WTC11 (cell line): ENCODE measurements at regions not wholly inside any gene's neighbourhood (a gene's known extent, or its start where the extent isn't known, plus 50 kb on each side); places are given as distances from the start of the nearest gene placed in this dataset.
"Not testable (repeated sequence)": the region's sequence is repeated elsewhere in the genome, so short reads cannot be mapped to it uniquely, and the experiment has no call there.

Experiments used
- ATAC-seq: fragments of 200-7000 bp; cut with Tn5 transposase; 2 replicates; pipeline ENCODE4 v1.10.0; 2021; ENCODE audit warnings: mild to moderate bottlenecking, moderate library complexity
- CTCF ChIA-PET: fragments of 300-600 bp; sonication (Branson Sonifier 250); formaldehyde crosslinking; loops from one replicate; lab custom pipeline; 2021; ENCODE audit warnings: antibody characterized with exemption; lab: Charles Lee
- POLR2A ChIA-PET: fragments of 350-600 bp; sonication (Branson Sonifier 250); formaldehyde crosslinking; loops from one replicate; lab custom pipeline; 2021; ENCODE audit warnings: antibody characterized with exemption; lab: Charles Lee
- DNase-seq: peaks from one replicate; pipeline ENCODE4 v3.0.0; 2021; ENCODE audit warnings: low spot score
- H3K27ac Mint-ChIP-seq: 2 replicates; pipeline ENCODE4 v1.8.0; 2021; ENCODE audit warnings: mixed read lengths
- H3K27me3 Mint-ChIP-seq: 2 replicates; pipeline ENCODE4 v1.8.0; 2021; ENCODE audit warnings: low read depth, mild to moderate bottlenecking, moderate library complexity, mixed read lengths
- H3K36me3 Mint-ChIP-seq: 2 replicates; pipeline ENCODE4 v1.8.0; 2021; ENCODE audit warnings: mixed read lengths
- H3K4me1 Mint-ChIP-seq: 2 replicates; pipeline ENCODE4 v1.8.0; 2022; ENCODE audit warnings: mixed read lengths
- H3K4me3 Mint-ChIP-seq: 2 replicates; pipeline ENCODE4 v1.8.0; 2021; ENCODE audit warnings: mild to moderate bottlenecking, moderate library complexity, mixed read lengths
- H3K9me3 Mint-ChIP-seq: 2 replicates; pipeline ENCODE4 v1.8.0; 2021; ENCODE audit warnings: mixed read lengths
- OVOL2 ChIP-seq: fragments of 250-450 bp; sonication (Bioruptor Pico); IDR thresholded peaks from 2 replicates; pipeline ENCODE4 v1.9.0; 2021; ENCODE audit warnings: mild to moderate bottlenecking, borderline replicate concordance

DNA sequence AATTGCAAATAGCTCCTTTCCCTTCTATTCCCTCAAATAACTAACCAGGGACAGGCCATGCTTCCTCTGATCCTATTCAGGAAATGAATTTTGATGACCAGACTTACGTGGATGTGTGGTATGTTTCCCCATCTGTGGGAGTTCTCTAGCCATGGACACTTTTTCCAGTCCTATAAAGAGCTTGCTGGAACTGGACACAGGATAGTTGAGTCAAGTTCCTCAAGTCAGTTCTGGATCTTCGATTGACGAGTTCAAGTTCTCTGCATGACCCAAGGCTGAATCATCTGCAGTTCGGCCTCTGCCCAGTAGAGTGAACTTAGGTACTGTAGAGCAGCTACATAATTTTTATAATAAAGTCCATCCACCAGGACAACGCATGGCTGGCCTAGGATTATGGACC is 52.7 kb upstream of the CCND1 start:
- no peak for DNase-seq

GRCh38 chr11:69590088-69590487 is 50.9 kb upstream of the CCND1 start:
- H3K27me3 Mint-ChIP-seq, H3K9me3 Mint-ChIP-seq, H3K4me1 Mint-ChIP-seq, CTCF ChIA-PET, H3K4me3 Mint-ChIP-seq, H3K36me3 Mint-ChIP-seq, DNase-seq, H3K27ac Mint-ChIP-seq, POLR2A ChIA-PET, ATAC-seq: not testable (repeated sequence)

More for the DNA sequence above, 52.7 kb upstream of the CCND1 start:
- H3K4me1 Mint-ChIP-seq, result no peaks in the 10 kb centered on the region
- no peak overlapping the region for H3K27ac Mint-ChIP-seq
- peaks cover 4% of the 10 kb centered on the region for H3K9me3 Mint-ChIP-seq
- H3K27me3 Mint-ChIP-seq, result peaks cover 2% of the 10 kb centered on the region; the same call in 1 of the 2 replicates
- ChIA-PET POLR2A (no interaction called here), CTCF (interaction anchor here (0.6 to 2.1 kb wide), 5 partner anchors 12 to 1078 kb away, joined by 3 to 5 read pairs (median 3); no protein-coding TSS in a partner anchor)
- no peaks in the 10 kb centered on the region for H3K36me3 Mint-ChIP-seq
- no peak for TF ChIP-seq OVOL2
- H3K4me3 Mint-ChIP-seq, result no peak overlapping the region
- no peak for ATAC-seq
